AG04450 (cell line): ENCODE measurements at regions not wholly inside any gene's neighbourhood (a gene's known extent, or its start where the extent isn't known, plus 50 kb on each side); places are given as distances from the start of the nearest gene placed in this dataset.

Experiments
- CTCF ChIA-PET: fragments of 300-600, 350-600 bp; formaldehyde crosslinking; extraction: SDS; loops from one replicate; lab custom pipeline; 2022; ENCODE audit warnings: antibody characterized with exemption, inconsistent platforms; lab: Charles Lee
- POLR2A ChIA-PET: fragments of 350-600 bp; formaldehyde crosslinking; extraction: SDS; loops from one replicate; lab custom pipeline; 2021; ENCODE audit warnings: antibody characterized with exemption, inconsistent platforms; lab: Yijun Ruan, JAX
- DNase-seq: peaks from one replicate; pipeline ENCODE4 v3.0.0-alpha.2; 2011; ENCODE audit warnings: low read depth, low spot score
- H3K27ac ChIP-seq: one replicate; pipeline ENCODE4 v1.5.1; 2012; ENCODE audit warnings: low read depth, low read length, control low read depth
- H3K27me3 ChIP-seq: one replicate; pipeline ENCODE4 v1.6.0; 2012; ENCODE audit warnings: low read length; ENCODE audit not compliant: control insufficient read depth, insufficient read depth
- H3K4me3 ChIP-seq: 2 replicates; pipeline ENCODE4 v1.5.1; 2011; ENCODE audit warnings: mild to moderate bottlenecking, low read depth, low read length, control low read depth
- H3K9me3 ChIP-seq: 2 replicates; pipeline ENCODE4 v1.5.1; 2012; ENCODE audit warnings: low read length; ENCODE audit not compliant: control insufficient read depth, insufficient read depth
- TF ChIP-seq, protein P1 (sequence below): IDR thresholded peaks from 2 replicates; pipeline ENCODE4 v1.5.1; 2011; ENCODE audit warnings: low read depth, low read length, control low read depth, inconsistent platforms

DNA sequence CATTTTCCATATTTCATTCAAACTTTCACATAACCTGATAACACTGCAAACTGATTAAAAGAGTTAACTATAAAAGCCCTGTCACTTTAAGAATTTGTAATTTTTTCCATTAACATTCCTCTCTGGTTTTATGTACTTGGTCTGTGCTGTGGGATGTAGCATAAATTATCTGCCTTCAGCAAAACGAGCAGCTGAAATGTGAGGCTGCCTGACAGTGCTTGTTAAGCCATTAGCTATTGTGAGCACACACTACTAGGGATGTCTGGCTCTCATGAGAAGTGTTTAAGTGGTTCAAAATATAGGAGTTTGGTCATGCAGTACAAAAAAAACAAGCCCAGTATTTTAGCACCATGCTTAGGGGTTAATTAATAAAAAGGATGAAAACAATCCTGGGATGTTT lies 63.0 kb downstream of the HOXA1 start:
- H3K27me3 ChIP-seq = no peaks in the 10 kb centered on the region
- H3K27ac ChIP-seq = no peak overlapping the region
- no peak for DNase-seq
- POLR2A ChIA-PET = no interaction called here
- H3K4me3 ChIP-seq = no peak overlapping the region
- CTCF ChIA-PET = no interaction called here
- TF ChIP-seq, protein P1, sequence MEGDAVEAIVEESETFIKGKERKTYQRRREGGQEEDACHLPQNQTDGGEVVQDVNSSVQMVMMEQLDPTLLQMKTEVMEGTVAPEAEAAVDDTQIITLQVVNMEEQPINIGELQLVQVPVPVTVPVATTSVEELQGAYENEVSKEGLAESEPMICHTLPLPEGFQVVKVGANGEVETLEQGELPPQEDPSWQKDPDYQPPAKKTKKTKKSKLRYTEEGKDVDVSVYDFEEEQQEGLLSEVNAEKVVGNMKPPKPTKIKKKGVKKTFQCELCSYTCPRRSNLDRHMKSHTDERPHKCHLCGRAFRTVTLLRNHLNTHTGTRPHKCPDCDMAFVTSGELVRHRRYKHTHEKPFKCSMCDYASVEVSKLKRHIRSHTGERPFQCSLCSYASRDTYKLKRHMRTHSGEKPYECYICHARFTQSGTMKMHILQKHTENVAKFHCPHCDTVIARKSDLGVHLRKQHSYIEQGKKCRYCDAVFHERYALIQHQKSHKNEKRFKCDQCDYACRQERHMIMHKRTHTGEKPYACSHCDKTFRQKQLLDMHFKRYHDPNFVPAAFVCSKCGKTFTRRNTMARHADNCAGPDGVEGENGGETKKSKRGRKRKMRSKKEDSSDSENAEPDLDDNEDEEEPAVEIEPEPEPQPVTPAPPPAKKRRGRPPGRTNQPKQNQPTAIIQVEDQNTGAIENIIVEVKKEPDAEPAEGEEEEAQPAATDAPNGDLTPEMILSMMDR = no peak
- H3K9me3 ChIP-seq = no peaks in the 10 kb centered on the region

DNA sequence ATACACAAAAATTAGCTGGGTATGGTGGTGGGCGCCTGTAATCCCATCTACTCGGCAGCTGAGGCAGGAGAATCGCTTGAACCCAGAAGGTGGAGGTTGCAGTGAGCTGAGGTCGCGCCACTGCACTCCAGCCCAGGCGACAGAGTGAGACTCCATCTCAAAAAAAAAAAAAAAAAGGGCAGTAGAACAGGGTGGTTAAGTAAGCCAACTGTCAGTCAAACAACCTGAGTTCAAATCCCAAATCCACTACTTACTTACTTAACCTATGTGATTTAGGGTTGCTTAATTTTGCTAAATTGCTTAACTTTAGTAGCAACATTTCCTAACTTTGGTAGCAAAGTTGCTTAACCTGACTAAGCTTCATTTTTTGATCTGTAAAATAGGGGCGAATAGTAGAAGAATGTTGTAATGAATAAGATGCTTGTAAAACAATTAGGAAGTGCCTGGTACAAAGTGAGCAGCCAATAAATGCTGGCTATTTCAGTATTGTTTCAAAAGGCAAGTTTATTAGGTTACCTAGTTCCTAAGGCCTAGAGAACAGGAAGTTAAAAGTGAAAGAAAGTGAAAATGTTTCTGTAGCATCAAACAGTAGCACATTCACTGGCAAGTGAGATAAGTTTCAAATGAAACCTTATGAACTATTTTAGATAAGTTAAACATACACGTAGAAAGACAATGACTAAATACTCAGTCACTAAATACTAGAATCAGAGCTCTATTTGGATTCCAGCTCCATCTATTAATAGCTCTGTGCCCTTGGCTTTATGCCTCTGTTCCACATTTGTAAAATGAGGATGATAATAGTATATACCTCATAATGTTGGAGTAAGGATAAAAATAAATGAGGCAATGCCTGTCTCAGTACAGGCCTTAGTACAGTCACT lies 64.3 kb downstream of the HOXA1 start:
- ChIA-PET CTCF (interaction anchor here (0.6 kb wide), 1 partner anchor 350 kb away, joined by 3 read pairs; no protein-coding TSS in a partner anchor), POLR2A (interaction anchor here (0.5 to 0.7 kb wide), 2 partner anchors 38 to 84 kb away, joined by 3 to 9 read pairs; no protein-coding TSS in a partner anchor)
- Histone ChIP-seq H3K4me3 (no peak overlapping the region), H3K27ac (no peak overlapping the region), H3K9me3 (no peaks in the 10 kb centered on the region), H3K27me3 (no peaks in the 10 kb centered on the region)
- DNase-seq = peak; percentile 27
- TF ChIP-seq, protein P1 = no peak

DNA sequence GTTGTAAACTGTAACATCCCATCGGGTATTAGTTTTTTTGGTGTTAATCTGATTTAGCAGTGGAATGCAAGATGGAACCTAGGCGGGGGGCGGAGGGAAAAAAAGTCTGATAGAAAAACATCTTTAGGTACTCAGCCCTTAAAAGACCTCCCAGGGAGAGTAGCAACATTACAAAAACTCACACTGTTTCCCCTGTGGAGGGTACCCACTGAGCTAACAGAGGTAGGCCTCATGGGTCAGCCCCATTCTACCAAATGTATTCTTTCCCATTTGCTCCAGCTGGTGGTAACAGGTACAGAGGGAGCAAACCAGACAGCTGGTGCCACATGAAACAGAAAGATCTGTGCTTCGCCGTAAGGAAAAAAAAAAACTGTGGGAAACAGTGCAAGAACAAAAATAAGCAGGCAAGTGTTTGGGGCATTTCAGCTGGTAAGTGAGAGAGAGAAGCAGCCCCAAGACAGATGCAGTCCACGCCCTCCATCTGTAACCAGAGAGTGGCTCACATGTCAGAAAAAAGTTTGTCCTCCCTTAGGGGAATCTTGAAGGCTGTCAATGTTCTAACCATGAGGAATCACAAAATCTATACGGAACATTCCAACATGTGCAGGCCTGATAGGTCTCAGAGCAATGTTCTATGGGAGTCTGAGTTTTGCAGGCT lies 65.3 kb downstream of the HOXA1 start:
- CTCF ChIA-PET = no interaction called here
- DNase-seq = no peak
- H3K9me3 ChIP-seq = no peaks in the 10 kb centered on the region
- H3K27me3 ChIP-seq = no peaks in the 10 kb centered on the region
- H3K27ac ChIP-seq = no peak overlapping the region
- TF ChIP-seq, protein P1 = no peak
- POLR2A ChIA-PET = no interaction called here
- no peak overlapping the region for H3K4me3 ChIP-seq

DNA sequence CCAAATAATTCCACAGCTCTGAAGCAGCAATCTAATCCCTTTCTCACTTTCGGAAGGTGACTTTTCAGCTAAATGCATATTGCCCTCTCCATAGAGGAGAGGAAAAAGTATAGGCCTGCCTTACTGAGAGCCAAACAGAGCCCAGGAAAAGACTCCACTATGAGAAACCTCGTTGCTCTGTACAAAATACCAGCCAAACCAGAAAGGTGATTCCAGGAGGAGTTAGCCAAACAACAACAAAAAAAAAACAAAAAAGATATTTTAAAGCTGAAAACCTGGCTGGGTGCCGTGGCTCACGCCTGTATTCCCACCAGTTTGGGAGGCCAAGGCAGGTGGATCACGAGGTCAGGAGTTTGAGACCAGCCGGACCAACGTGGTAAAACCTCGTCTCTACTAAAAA lies 70.5 kb downstream of the HOXA1 start:
- TF ChIP-seq, protein P1 = no peak
- H3K9me3 ChIP-seq = no peaks in the 10 kb centered on the region
- ChIA-PET CTCF (no interaction called here), POLR2A (no interaction called here)
- no peak overlapping the region for H3K27ac ChIP-seq
- no peaks in the 10 kb centered on the region for H3K27me3 ChIP-seq
- DNase-seq = no peak
- H3K4me3 ChIP-seq = no peak overlapping the region

DNA sequence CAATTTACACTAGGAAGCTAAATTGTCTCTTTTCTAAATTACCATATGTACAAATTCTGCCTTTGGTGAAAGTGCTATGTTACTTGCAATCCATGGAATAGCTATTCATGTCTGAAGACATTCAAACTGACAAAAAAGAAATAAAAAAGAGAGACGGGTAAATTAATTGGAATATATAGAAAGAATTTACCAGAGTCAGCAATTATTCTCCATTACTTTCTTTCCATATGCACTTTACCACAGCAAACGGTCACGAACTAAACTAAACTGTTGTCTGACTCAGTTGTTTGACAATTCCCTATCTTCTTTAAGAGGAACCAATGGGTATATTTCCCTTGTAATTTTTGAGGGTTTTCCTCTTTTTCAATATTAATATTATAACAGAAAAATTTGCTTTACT lies 85.7 kb downstream of the HOXA1 start:
- H3K27ac ChIP-seq = no peak overlapping the region
- DNase-seq = no peak
- peaks cover 6% of the 10 kb centered on the region for H3K9me3 ChIP-seq
- TF ChIP-seq, protein P1 = no peak
- ChIA-PET POLR2A (interaction anchor here (0.6 kb wide), 1 partner anchor 43 kb away, joined by 11 read pairs; no protein-coding TSS in a partner anchor), CTCF (no interaction called here)
- no peak overlapping the region for H3K4me3 ChIP-seq
- H3K27me3 ChIP-seq = no peaks in the 10 kb centered on the region
